ENCODE measurements at regions not wholly inside any gene's neighbourhood (a gene's known extent, or its start where the extent isn't known, plus 50 kb on each side); places are given as distances from the start of the nearest gene placed in this dataset.
"Not testable (repeated sequence)": the region's sequence is repeated elsewhere in the genome, so short reads cannot be mapped to it uniquely, and the experiment has no call there.

DNA sequence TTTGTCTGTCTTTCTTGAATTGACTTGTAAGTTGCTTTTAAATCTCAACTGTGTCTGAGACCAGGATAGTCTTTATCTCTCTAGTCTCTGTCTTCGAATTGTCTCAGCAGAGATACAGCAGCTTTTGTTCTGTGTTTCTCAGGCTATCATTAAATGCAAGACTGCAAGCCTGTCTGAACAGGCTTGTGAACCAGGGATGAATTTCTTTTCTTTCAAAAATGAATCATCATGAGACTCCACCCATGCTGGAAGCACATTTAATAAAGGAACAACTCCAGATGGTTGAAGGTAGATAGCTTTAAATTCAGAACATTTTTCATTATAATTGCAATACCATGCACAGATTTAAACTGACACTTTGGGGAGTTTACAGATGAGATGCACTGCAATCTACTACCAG, 155.9 kb downstream of the SEC23IP start:
- no peak for DNase-seq (ENCODE audit: low read depth)

DNA sequence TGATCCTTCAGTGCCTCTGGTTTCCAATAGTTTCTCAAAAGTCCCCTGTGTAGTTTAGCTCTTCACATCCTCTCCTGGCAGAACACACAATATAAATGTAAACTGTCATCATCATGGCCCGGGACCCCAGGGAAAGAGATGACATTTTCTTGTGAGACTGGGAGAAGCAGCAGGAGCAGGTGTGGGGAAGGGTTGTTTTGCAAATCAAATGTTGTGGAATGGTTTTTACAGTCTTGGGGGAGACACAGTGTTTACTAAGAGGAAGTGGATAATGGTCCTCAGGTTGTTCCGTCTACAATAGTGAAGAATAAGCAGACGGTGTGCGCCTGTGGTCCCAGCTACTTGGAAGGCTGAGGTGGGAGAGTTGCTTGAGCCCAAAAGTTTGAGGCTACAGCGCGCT, 159.1 kb downstream of the SEC23IP start:
- no peak for DNase-seq (ENCODE audit: low read depth)

DNA sequence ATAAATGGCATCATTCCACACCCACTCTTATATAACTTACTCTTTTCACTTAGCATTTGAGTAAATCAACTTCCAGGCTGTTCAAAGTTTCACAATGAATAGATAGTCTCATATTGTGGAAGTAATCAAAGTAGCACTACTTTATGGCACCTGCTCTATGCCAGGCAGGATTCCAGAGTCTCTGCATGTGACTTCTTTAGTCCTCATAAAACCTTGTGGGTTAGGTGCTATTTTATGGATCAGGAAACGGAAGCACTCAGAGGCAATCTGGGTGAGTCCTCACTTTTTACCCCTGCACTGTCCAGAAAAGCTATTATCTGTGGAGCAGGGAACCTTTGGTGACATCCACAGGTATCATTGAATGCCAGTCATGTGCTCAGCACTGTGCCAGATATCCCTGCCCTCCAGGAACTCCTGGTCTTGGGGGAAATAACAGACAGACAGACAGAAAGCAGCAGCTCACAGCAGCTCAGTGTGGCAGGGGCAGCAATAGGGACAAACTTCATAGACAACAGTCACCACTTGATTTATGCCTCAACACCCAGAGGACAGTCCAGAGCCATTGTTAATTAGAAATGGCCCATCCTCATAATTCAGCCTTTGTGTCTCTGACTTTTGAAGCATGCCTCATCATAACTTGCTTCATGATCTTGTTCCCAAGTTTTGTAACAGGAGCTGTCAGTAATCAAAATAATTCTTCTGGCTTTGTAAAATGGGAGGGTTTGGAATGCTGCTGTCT, 160.6 kb downstream of the SEC23IP start:
- no peak for DNase-seq (ENCODE audit: low read depth)

DNA sequence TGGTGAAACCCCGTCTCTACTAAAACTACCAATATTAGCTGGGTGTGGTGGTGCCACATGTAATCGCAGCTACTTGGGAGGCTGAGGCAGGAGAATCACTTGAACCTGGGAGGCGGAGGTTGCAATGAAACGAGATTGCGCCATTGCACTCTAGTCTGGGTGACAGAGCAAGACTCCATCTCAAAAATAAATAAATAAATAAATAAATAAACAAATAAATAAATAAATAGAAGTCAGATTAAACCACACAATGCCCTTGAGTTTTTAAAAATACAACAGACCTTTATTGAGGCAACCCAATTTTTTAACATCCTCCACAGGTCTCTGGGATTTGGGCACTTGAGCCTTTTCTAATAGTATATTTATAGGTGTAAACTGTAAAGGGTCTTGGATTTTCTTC, 167.3 kb downstream of the SEC23IP start:
- DNase-seq (ENCODE audit: low read depth), result not testable (repeated sequence)

DNA sequence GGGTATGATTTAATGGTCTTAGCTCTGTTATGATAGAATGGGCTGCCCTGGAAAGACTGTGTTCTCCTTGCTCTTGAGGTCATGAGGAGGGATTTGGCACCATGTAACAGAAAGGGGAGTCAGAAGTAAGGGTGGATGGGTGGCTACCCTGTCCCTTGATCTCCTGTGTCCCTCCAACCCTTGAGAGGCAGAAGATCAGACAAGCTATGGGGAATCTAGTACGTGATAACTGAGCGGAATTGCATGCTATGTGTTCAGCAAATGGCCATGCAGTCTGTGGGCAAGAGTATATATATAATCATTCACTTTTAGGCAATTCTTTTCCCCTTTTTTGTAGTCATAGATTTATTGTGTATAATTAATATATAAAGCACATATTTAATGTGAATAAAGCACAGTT, 174.9 kb downstream of the SEC23IP start:
- DNase-seq (ENCODE audit: low read depth), result no peak

DNA sequence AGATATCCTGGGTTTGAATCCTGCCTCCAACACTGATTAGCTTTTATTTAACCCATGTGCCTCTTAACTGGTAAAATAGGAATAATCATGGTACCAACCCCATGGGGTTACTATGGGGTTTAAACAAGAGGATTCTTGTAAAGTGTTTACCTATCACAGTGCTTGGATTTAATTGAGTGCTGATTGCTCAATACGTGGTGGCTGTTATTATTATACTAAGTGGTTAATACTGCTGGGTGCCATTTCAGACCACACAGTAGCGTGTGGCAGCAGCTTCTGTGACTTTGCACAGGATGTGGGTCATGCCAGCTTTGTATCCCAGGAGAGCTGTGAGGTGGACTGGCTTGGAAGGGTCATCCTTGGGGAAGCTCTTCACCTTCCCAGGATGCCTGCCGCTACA, 177.2 kb downstream of the SEC23IP start:
- DNase-seq (ENCODE audit: low read depth), result no peak

DNA sequence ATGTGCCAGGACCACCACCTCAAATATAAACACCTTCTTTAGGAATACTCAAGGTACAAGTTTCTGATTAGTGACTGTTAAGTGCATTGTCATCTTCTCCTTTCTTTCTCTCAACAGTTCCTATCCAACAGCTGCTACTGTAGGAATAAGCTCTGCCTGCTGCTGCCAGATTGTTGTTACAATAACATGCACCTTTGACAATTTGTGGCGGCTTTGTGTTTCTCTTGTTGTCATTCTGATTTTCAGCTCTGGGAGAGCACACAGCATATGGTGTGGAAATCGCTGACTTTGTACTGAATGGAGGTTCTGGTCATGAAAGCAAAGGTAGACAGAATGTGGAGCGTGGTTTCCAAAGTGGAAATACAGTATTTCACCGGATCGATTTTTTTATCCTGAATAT, 182.8 kb downstream of the SEC23IP start:
- no peak for DNase-seq (ENCODE audit: low read depth)

DNA sequence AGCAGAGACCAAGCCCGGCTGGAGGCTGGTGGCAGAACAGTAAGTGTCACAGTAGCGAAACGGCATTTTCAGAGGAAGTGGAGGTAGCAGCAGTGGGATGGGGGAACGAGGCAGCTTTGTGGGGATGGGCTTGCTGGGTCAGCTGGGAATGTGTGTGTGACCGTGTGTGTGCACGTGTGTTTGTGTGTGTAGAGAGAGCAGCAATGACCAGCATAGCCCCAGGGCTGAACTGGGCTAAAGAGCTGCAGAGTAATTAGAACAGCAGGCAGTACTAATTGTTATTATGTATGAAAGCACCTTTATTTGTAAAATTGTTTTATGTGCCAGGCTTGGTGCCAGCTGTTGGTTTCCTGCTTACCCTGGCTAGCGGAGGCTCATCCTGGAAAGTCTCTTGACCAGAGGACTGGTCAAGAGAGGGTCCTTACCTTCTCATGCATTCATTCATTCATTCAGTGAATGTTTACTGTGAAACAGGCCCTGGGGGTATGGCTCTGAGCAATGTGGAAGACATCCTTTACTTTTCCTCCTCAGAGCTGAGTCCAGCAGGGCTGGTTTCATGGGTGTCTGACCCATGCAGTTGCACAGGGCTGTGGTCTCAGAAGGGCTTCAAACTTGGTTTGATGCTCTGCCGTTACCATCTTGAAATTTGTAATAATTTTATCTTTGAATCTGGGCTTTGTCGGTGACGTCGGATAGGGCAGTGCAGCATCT, 184.6 kb downstream of the SEC23IP start:
- DNase-seq (ENCODE audit: low read depth), result no peak

DNA sequence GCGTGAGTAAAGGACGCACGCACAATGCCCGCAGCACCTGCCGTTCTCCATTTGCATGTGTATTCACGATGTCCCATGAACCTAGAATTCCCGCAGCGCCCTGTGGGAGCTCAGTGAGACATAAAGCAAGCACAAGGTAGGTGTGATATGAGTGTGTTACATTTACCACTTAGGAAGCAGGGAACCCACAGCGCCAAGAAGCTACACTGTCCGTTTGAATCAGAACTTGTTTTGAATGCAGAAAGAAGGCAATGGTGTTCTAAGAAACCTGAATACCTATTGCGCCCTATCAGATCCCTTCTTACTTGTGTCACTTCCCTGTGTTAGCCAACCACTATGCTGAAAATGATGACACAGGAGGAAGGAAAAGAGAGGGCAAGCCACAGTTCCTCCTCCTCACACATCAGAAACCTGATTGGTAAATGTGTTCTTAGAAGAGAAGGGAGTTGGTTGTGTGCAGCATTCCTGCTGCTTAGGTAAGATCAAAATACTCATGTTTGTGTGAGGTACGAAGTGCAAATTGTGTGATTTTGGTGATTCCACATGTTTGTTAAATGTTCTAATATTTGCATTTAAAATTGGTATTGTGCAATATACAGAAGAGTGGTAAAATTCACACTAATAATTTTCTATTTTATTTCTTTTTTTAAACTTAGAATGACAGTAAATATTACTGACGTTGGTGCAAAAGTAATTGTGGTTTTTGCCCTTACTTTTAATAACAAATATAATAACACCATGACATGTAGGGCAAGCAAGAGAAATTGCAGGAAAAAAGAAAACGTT, 185.4 kb downstream of the SEC23IP start:
- no peak for DNase-seq (ENCODE audit: low read depth)

DNA sequence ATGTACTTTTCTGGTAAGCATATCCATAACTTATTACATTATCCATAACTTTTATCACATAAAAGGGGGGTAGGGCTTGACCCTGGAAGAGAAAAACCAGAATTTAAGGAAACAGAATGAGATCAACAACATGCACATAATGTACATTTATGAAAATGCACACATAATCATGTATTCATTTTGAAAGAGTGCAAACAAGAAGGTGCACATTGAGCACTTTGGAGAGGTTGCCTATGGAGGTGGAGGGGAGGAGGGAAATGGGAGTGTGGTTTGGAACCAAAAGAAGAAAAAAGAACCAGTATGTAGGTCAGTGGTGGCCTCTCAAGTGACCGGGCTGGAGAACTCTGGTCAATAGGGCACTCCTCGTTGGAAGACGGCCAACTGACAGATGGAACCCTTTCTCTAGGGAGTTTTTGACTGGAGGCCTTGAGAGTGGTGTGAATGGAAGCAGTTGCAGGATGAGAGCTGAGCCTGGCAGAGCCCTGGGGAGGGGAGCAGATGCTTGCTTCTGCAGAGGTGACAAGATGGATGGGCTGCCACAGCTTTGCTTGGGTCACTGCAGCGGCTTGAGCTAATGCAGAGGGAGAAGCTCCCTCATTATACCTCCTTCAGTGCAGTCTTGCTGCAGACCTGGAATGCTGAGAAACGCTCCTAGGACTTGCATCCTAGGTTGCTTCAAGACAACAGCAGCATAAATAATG, 192.7 kb downstream of the SEC23IP start:
- no peak for DNase-seq (ENCODE audit: low read depth)

DNA sequence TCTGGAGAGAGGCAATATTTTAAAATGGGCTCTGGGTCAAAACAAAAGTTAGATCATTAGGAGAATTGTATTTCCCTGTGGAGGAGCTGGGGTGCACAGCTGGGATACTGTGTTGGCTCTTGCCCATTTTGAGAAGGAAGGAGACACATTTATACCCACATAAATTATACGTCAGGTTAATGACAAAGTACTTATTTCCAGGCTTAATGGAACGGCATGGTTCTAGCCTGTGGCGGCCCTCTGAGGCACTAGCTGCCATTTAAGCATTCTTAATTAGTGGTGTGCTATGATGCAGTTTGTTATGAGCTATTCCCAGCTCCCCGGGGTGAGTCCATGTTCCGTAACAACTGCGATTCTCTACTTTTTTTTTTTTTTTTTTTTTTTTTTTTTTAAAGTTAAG, 193.5 kb downstream of the SEC23IP start:
- no peak for DNase-seq (ENCODE audit: low read depth)

DNA sequence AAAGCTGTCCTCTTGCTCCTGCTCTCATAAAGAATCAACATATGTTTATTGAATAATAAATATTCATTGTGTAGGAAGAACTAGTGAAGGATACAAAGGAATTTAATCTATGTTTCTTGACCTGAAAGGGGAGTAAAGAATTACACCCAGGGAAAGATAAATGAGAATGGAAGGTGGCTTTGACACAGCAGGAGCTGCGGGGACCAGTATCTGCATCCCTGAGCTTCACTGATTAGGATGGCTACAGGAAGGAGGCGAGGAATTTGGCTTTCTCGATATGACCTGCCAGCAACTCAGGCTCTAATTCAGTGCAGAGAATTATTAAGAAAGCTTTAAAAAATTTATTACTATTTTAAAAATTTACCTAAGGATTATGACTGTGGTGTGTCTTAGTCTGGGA, 194.6 kb downstream of the SEC23IP start:
- DNase-seq (ENCODE audit: low read depth), result no peak

DNA sequence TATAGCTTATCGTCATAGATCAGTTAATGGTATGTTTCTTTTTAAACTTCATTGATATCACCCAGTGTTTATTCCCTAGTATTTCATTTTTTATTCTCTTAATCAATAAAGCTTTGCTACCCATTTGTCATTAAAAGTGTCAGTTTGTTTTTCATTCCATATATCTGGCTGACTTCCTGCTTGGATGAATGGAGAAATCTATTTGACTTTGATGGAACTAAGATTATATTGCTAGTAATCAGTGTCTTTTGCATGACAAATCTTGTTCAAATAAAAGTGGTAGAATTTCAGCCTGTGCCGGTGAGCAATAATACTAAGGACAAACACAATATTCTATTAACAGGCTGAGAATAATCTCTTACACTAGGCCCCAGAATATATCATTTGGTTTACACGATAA, 203.3 kb downstream of the SEC23IP start:
- no peak for DNase-seq (ENCODE audit: low read depth)

DNA sequence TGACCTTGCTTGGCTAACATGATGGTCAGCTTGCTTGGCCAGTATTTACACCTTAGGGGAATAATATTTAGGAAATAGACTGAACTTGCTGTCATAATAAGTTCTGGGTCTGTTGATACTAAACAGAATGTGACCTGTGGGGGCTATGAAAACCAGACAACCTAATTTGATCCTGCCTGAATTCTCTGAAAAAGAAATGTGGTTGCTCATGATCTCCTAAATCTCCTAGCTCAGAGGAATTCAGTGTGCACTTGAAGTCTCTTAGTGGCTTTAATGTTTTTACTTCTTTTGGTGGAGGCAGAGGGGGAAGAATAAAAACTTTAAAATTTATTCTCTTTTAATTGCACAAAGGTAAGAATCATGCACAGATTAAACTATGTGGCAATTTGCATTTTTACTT, 205.2 kb downstream of the SEC23IP start:
- no peak for DNase-seq (ENCODE audit: low read depth)

DNA sequence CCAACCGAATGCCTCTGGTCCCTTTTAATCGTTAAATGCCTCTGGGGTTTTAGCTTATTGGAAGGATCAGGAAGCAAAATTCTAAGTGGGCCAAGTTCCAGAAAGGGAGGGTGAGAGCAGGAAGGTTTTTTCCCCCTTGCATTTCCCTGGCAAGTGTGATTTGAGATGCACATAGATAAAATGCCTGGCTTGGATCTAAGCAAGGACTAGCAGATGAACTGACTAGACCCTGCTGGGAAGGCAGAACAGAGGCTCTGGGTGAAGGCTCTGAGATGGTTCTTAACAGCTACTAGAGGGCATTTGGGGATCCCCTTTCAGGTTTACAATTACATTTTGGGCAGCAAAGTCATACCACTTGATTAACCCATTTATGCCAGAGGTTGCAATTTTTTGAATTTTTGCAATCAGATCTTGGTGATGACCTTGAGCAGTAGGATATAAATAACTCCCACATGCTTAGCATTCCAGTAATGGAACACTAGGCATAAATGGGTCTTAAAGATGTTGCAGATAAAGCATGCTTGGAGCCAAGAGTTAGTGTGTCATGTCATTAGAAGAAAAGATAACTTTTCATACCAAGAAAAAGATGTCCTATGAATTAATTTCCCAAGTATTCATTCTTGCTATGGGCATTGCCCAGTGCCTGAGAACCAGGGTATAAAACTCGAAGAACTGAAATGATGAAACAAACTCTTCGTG, 205.9 kb downstream of the SEC23IP start:
- no peak for DNase-seq (ENCODE audit: low read depth)

DNA sequence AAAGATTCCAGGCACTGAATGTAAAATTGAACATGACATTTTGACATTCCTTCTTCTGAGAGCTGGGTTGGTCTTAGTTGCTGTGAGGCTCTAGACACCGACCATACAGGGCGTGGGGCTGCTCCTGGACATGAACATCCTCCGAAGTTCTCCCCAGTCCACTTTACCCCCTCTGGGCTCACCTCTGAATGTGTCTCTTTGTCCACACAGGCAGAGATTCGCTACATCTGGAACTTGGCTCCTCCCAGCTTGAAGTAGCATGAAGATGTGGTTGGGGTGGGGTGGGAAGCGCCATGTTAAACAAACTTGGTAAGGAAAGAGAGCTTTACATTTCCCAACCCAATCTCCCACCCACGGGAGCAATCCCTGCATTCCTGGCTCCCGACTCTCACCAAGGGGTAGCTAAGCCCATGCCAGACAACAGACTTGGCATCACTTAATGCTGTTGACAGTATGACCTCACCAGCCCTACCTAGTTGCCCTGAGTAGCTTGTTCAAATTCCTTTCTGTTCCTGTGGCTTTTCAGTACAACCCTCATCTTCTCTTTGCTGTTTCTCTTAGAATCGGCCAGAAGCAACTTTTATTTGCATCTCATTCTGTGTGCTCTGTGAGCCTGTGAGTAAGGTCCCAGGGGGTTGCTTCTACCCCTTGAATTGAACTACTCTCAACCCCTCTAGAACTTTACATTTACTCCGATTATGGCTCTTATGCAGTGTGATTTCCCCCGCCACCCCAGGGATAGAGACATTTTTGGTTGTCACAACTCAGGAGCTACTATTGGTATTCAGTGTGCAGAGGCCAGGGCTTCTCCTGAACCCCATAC, 211.4 kb downstream of the SEC23IP start:
- DNase-seq (ENCODE audit: low read depth), result no peak

DNA sequence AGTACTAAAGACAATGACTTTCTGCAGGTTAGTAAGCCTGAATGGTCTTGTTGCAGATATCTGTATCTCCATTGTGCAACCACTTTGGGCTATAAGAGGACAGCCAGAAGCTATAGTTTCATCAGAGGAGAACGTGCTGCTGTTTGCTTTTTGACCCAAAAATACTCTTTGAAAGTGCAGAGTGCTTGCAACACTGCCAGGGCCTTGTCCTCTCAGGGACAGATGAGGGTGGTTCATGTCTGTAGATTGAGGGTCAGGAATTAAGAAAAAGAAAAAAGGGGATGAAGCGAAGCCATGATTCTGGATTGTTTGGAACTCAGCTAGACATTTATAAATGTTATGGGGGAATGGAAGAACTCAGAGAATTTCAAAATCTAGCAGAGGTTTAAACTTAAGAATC, 212.5 kb downstream of the SEC23IP start:
- no peak for DNase-seq (ENCODE audit: low read depth)

DNA sequence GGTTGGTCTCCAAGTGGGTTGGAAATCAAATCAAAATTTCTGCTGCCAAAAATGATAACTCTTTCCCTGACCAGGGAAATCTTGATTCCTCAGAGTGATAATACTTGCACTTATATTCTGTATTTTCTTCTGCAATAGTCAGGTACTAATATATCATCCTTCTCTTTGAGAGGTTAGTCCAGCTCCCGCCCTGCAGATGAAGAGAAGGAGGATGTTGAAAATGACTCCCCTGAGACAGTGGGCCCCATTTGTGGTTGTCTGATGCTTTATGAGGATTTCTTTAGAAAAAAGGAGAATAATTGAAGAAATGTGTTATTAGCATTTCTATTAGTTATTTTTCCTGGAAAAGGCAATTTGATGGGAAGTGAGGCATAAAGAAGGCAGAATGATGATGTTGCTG, 213.0 kb downstream of the SEC23IP start:
- DNase-seq (ENCODE audit: low read depth), result no peak

DNA sequence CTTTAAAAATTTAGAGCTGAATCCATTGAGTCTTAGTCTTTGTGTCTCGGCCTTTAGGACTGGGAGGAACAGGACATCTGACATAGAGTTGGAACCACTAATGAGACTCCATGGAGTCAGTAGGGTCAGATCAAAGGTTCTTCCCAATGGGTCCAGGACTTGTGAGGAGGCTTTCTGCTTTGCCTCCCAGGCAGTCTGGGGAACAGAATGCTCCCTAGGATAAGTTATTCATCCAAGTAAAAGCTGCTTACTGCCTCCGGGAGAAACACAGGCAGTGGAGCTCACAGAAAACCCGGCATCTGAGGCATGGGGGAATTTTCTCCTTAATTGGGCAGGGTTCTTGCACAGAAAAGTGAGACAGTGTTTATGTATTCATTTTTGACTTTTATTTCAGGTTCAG, 216.4 kb downstream of the SEC23IP start:
- DNase-seq (ENCODE audit: low read depth), result no peak

DNA sequence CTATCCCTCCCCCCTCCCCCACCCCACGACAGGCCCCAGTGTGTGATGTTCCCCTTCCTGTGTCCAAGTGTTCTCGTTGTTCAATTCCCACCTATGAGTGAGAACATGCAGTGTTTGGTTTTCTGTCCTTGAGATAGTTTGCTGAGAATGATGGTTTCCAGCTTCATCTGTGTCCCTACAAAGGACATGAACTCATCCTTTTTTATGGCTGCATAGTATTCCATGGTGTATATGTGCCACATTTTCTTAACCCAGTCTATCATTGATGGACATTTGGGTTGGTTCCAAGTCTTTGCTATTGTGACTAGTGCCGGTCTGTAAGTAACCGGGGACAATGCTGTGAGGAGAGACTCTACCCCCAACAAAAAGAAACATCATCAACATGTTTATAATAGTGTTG, 217.2 kb downstream of the SEC23IP start:
- DNase-seq (ENCODE audit: low read depth), result not testable (repeated sequence)

DNA sequence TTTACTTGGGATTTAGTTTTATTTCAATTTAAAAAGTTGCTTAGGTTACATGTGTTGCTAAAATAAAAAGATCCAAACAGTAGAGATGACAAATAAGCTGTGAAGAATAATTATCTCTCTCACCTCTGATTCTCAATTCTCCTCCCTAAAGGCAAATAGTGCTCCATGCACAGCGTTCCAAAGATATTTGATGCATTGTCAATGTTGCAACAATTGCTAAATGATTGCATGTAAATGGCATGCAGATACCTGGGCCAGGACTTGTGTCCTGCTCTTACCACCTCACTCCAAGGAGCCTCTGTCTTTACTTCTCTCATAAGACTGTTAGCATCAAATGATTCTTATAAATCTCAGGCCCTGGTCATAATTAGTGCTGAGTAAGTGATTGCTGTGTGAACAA, 217.7 kb downstream of the SEC23IP start:
- DNase-seq (ENCODE audit: low read depth), result no peak

All from non-pigmented ciliary epithelial cell (primary cell).